Sigmoid colon (tissue), 4 donors: ENCODE measurements at regions not wholly inside any gene's neighbourhood (a gene's known extent, or its start where the extent isn't known, plus 50 kb on each side); places are given as distances from the start of the nearest gene placed in this dataset.

ENCODE experiments used
- CTCF ChIP-seq, 4 experiments: fragments of 450-650 bp in 3 of 4; fragments of 200-600 bp in 1 of 4; IDR thresholded peaks; one replicate each; pipeline ENCODE4 v1.5.1; 2016 to 2019; ENCODE audit warnings: antibody characterized with exemption in 4 of 4, mild to moderate bottlenecking in 3 of 4, moderate library complexity in 2 of 4
- POLR2A ChIP-seq, 2 donors: fragments of 450-650 bp; IDR thresholded peaks; one replicate each; pipeline ENCODE4 v1.6.1; 2016; ENCODE audit warnings: antibody characterized with exemption in 2 of 2, mild to moderate bottlenecking in 2 of 2, moderate library complexity in 2 of 2
- POLR2AphosphoS5 ChIP-seq, 4 donors: sonication (generic); formaldehyde crosslinking; IDR thresholded peaks; one replicate each; pipeline ENCODE4 v1.6.1; 2017; ENCODE audit warnings: antibody characterized with exemption in 4 of 4

GRCh38 chr2:34365512-34365911 lies 766.4 kb upstream of the FAM98A start:
- TF ChIP-seq CTCF (IDR thresholded peaks at IDR 0.05) (no peak), POLR2A (IDR thresholded peaks at IDR 0.05) (no peak), POLR2AphosphoS5 (IDR thresholded peaks at IDR 0.05) (no peak)
